ENCODE measurements at regions not wholly inside any gene's neighbourhood (a gene's known extent, or its start where the extent isn't known, plus 50 kb on each side); places are given as distances from the start of the nearest gene placed in this dataset.

DNA sequence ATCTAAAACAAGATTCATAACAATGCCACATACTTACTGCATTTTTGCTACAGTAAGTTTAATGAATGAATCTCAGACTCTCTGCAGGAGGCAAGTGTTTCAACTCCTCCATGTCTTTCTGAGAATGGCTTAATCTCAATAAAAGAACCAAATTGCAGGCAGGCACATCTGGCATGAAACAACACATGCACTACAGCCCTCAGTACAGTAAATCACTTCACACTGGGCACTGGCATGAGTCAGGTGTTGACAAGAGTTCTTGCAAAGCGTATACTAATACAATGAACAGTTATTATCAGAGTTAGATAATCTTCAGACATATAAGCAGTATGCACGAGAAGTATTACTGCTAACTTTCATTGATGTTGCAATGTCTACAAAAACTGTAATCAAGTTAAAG lies 1386.8 kb downstream of the MRPL39 start:
- TF ChIP-seq CTCF (IDR thresholded peaks at IDR 0.05; ENCODE audit: low read depth, low read length, missing control alignments): no peak
- no peak overlapping the region for H3K4me3 ChIP-seq (ENCODE audit: low read depth, low read length)
- in situ Hi-C loops (cut with HindIII; ENCODE audit: low sequenced_read_pairs): no loop called here
- no peak for DNase-seq (ENCODE audit: low read depth)

GRCh38 chr21:24217151-24217550 lies 1390.1 kb downstream of the MRPL39 start:
- no peak overlapping the region for H3K4me3 ChIP-seq (ENCODE audit: low read depth, low read length)
- no peak for DNase-seq (ENCODE audit: low read depth)
- no peak for TF ChIP-seq CTCF (IDR thresholded peaks at IDR 0.05; ENCODE audit: low read depth, low read length, missing control alignments)
- in situ Hi-C loops (cut with HindIII; ENCODE audit: low sequenced_read_pairs): no loop called here

GRCh38 chr21:24210130-24210529 lies 1397.2 kb downstream of the MRPL39 start:
- in situ Hi-C loops (cut with HindIII; ENCODE audit: low sequenced_read_pairs): no loop called here
- DNase-seq (ENCODE audit: low read depth): no peak
- no peak for TF ChIP-seq CTCF (IDR thresholded peaks at IDR 0.05; ENCODE audit: low read depth, low read length, missing control alignments)
- H3K4me3 ChIP-seq (ENCODE audit: low read depth, low read length): no peak overlapping the region

DNA sequence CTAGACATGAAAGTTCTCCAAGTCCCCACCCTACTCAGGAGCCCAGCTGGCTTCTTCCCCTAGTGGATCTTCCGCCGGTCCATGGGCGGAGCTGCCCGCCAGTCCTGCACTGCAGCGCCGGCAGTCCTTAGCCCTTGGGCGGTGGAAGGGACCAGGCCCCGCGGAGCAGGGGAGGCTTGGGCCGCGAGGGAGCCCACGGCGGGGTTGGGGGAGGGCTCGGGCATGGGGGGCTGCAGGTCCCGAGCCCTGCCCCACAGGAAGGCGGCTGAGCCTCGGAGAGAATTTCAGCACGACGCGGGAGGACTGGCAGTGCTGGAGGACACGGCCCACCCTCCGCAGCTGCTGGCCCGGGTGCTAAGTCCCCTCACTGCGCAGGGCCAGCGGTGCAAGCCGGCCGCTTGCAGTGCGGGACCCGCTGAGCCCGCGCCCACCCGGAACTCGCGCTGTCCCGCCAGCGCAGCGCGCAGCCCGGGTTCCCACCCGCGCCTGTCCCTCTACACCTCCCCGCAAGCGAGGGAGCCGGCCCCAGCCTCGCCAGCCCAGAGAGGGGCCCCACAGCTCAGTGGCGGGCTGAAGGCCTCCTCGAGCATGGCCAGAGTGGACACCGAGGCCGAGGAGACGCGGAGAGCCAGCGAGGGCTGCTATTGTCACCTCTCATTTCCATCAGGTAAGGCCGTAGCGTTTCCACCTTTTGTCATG lies 1398.6 kb downstream of the MRPL39 start:
- no peak overlapping the region for H3K4me3 ChIP-seq (ENCODE audit: low read depth, low read length)
- in situ Hi-C loops (cut with HindIII; ENCODE audit: low sequenced_read_pairs): no loop called here
- no peak for DNase-seq (ENCODE audit: low read depth)
- TF ChIP-seq CTCF (IDR thresholded peaks at IDR 0.05; ENCODE audit: low read depth, low read length, missing control alignments): no peak

DNA sequence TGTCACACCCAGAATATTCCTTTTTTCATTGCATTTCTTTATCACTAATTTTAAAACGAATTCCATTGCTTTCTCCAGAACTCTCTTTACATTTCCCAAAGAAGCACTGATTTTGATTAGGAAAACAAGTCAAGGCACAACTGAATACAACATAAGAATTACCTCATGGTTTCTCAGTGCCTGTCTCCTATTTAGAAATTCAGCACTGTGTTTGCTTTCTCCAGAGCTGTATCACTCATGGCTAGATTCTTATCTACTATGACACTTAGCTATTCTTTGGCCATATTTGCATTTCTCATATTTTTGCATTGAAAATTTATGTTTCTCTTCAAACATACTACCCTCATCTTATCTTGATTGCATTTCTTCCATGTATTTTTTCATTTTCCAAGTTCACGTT lies 1402.0 kb downstream of the MRPL39 start:
- no peak overlapping the region for H3K4me3 ChIP-seq (ENCODE audit: low read depth, low read length)
- no peak for DNase-seq (ENCODE audit: low read depth)
- in situ Hi-C loops (cut with HindIII; ENCODE audit: low sequenced_read_pairs): no loop called here
- TF ChIP-seq CTCF (IDR thresholded peaks at IDR 0.05; ENCODE audit: low read depth, low read length, missing control alignments): no peak

DNA sequence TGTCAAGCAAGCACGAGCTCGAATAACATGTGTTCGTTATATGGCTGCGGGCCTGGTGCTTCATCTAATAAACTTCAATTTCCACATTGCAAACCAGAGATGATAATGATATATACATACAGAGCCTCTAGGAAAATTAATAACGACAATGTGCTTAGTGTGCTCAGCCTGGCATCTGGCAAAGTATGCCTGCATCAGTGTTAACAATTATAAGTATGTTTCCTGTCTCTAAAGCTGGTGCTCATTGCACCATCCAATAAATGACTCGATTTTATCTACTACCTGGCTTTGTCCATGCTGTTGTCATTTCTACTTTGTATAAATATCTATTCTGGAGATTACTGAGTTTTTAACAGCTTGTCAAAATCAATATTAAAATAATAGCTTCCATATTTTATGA lies 1402.6 kb downstream of the MRPL39 start:
- in situ Hi-C loops (cut with HindIII; ENCODE audit: low sequenced_read_pairs): no loop called here
- H3K4me3 ChIP-seq (ENCODE audit: low read depth, low read length): no peak overlapping the region
- no peak for TF ChIP-seq CTCF (IDR thresholded peaks at IDR 0.05; ENCODE audit: low read depth, low read length, missing control alignments)
- DNase-seq (ENCODE audit: low read depth): no peak
